IMR-90 (cell line): ENCODE measurements at regions not wholly inside any gene's neighbourhood (a gene's known extent, or its start where the extent isn't known, plus 50 kb on each side); places are given as distances from the start of the nearest gene placed in this dataset.

Source experiments
- ATAC-seq: fragments of 200-7000 bp; cut with Tn5 transposase; 2 replicates; pipeline ENCODE4 v1.9.1; 2020; ENCODE audit warnings: low read depth, mild to moderate bottlenecking, moderate library complexity
- BruUV-seq: library from RNA; stranded (reverse); fragments of 400-500 nt; replicated peaks from 2 replicates; lab custom pipeline; 2021; lab: Mats Ljungman, UMichigan
- CTCF ChIA-PET: fragments of 300-600 bp; formaldehyde crosslinking; extraction: SDS; loops from one replicate; lab custom pipeline; 2021; ENCODE audit warnings: antibody characterized with exemption; lab: Yijun Ruan, JAX
- POLR2A ChIA-PET: fragments of 300-600 bp; sonication (Branson Sonifier 250); formaldehyde crosslinking; loops from one replicate; lab custom pipeline; 2022; ENCODE audit warnings: antibody characterized with exemption; ENCODE audit not compliant: unreplicated experiment; lab: Charles Lee
- DNase-seq: peaks from one replicate; pipeline ENCODE4 v3.0.0; 2013
- H2AFZ ChIP-seq: replicated peaks from 2 replicates; pipeline ENCODE3; 2013; ENCODE audit warnings: low read length, mild to moderate bottlenecking; ENCODE audit not compliant: poor library complexity
- H2AK5ac ChIP-seq: 2 replicates; pipeline ENCODE4 v1.6.1; 2013; ENCODE audit warnings: low read depth, low read length, inconsistent platforms
- H2AK9ac ChIP-seq: replicated peaks from 2 replicates; pipeline ENCODE3; 2013; ENCODE audit warnings: mild to moderate bottlenecking, low read depth, low read length, moderate library complexity; ENCODE audit not compliant: poor library complexity
- H2BK120ac ChIP-seq: 2 replicates; pipeline ENCODE4 v1.6.1; 2013; ENCODE audit warnings: low read depth, low read length, inconsistent platforms
- H2BK15ac ChIP-seq: 3 replicates; pipeline ENCODE4 v1.6.1; 2013; ENCODE audit warnings: low read depth, low read length, inconsistent platforms
- H2BK20ac ChIP-seq: 2 replicates; pipeline ENCODE4 v1.6.1; 2013; ENCODE audit warnings: low read depth, mild to moderate bottlenecking, inconsistent platforms, low read length, moderate library complexity
- H2BK5ac ChIP-seq: 2 replicates; pipeline ENCODE4 v1.6.1; 2013; ENCODE audit warnings: mild to moderate bottlenecking, low read depth, low read length, inconsistent platforms; ENCODE audit not compliant: poor library complexity, severe bottlenecking
- H3K14ac ChIP-seq: replicated peaks from 2 replicates; pipeline ENCODE4 v1.6.1; 2013; ENCODE audit warnings: low read depth, low read length, inconsistent platforms
- H3K18ac ChIP-seq: 2 replicates; pipeline ENCODE4 v1.6.1; 2013; ENCODE audit warnings: low read depth, low read length, control low read depth
- H3K23ac ChIP-seq: 2 replicates; pipeline ENCODE4 v1.6.1; 2013; ENCODE audit warnings: low read depth, low read length, inconsistent platforms
- H3K27ac ChIP-seq: 2 replicates; pipeline ENCODE4 v1.5.1; 2013; ENCODE audit warnings: mild to moderate bottlenecking, control low read depth, low read length; ENCODE audit not compliant: insufficient read depth
- H3K27me3 ChIP-seq: 2 replicates; pipeline ENCODE4 v1.6.1; 2013; ENCODE audit warnings: low read length; ENCODE audit not compliant: control insufficient read depth, insufficient read depth
- H3K36me3 ChIP-seq: 2 replicates; pipeline ENCODE4 v1.6.1; 2013; ENCODE audit warnings: low read length, mixed read lengths; ENCODE audit not compliant: control insufficient read depth, insufficient read depth
- H3K4ac ChIP-seq: 2 replicates; pipeline ENCODE4 v1.6.1; 2013; ENCODE audit warnings: low read depth, low read length, inconsistent platforms
- H3K4me1 ChIP-seq: 2 replicates; pipeline ENCODE4 v1.6.1; 2013; ENCODE audit warnings: low read length, mixed read lengths; ENCODE audit not compliant: control insufficient read depth, insufficient read depth
- H3K4me2 ChIP-seq: 2 replicates; pipeline ENCODE4 v1.6.1; 2013; ENCODE audit warnings: low read depth, mild to moderate bottlenecking, control low read depth, low read length, moderate library complexity
- H3K4me3 ChIP-seq: 2 replicates; pipeline ENCODE4 v1.5.1; 2013; ENCODE audit warnings: low read depth, mild to moderate bottlenecking, control low read depth, low read length, moderate library complexity; ENCODE audit not compliant: insufficient read depth
- H3K56ac ChIP-seq: 2 replicates; pipeline ENCODE4 v1.6.1; 2013; ENCODE audit warnings: low read length, inconsistent platforms; ENCODE audit not compliant: insufficient read depth; ENCODE audit errors: extremely low read depth
- H3K79me1 ChIP-seq, 2 experiments: 2 replicates each; pipeline ENCODE4 v1.6.1; 2013; ENCODE audit warnings: low read length in 2 of 2, inconsistent platforms in 1 of 2, low read depth in 1 of 2
- H3K9ac ChIP-seq: 2 replicates; pipeline ENCODE4 v1.6.1; 2013; ENCODE audit warnings: low read depth, low read length, control low read depth
- H3K9me1 ChIP-seq: 2 replicates; pipeline ENCODE4 v1.6.1; 2013; ENCODE audit warnings: low read length, inconsistent platforms; ENCODE audit not compliant: insufficient read depth
- H3K9me3 ChIP-seq: 2 replicates; pipeline ENCODE4 v1.6.1; 2013; ENCODE audit warnings: low read length; ENCODE audit not compliant: control insufficient read depth, insufficient read depth
- H4K20me1 ChIP-seq: 2 replicates; pipeline ENCODE4 v1.6.1; 2013; ENCODE audit warnings: low read length, inconsistent platforms; ENCODE audit not compliant: insufficient read depth
- H4K5ac ChIP-seq: 2 replicates; pipeline ENCODE4 v1.6.1; 2013; ENCODE audit warnings: mild to moderate bottlenecking, low read depth, low read length, control low read depth
- H4K8ac ChIP-seq, 2 experiments: 2 replicates each; pipeline ENCODE4 v1.6.1; 2013; ENCODE audit warnings: low read depth in 2 of 2, low read length in 2 of 2, control low read depth in 1 of 2, inconsistent platforms in 1 of 2
- H4K91ac ChIP-seq: 2 replicates; pipeline ENCODE4 v1.6.1; 2013; ENCODE audit warnings: low read depth, low read length, inconsistent platforms; ENCODE audit not compliant: insufficient read depth
- CEBPB ChIP-seq: IDR thresholded peaks from 2 replicates; pipeline ENCODE4 v1.6.1; 2012; ENCODE audit warnings: low read depth, low read length, improper control_type of control experiment
- CHD1 ChIP-seq: IDR thresholded peaks from 2 replicates; pipeline ENCODE4 v1.6.1; 2012; ENCODE audit warnings: low read depth, low read length, improper control_type of control experiment
- WGBS, 2 experiments: methylation state at CpG; one replicate each; pipeline versions ENCODE4 v1.1.5 to v1.1.7; 2013; ENCODE audit warnings: missing lambda C conversion rate in 2 of 2; ENCODE audit not compliant: insufficient read length in 1 of 2; ENCODE audit errors: extremely low coverage in 2 of 2; 5-methylcytosine and 5-hydroxymethylcytosine counted together
- dilution Hi-C: fragments of 300-500 bp; cut with HindIII; formaldehyde crosslinking; loops from one replicate; pipeline ENCODE4 v1.14.3; 2018; ENCODE audit warnings: low sequenced_read_pairs; ENCODE audit not compliant: unreplicated experiment
- in situ Hi-C: fragments of 300-500 bp; cut with MboI; formaldehyde crosslinking; loops from 3 replicates; pipeline ENCODE4 v1.14.3; 2019; ENCODE audit warnings: low sequenced_read_pairs, inconsistent platforms, mixed read lengths
- intact Hi-C: fragments of 100-400 bp; cut with micrococcal nuclease; formaldehyde crosslinking; loops from 2 replicates; pipeline ENCODE4 v1.10.0; 2022

- H2BK15ac ChIP-seq: no peak overlapping the region
- no peaks in the 10 kb centered on the region for H3K4me1 ChIP-seq
- no peaks in the 10 kb centered on the region for H3K9me3 ChIP-seq
- ChIA-PET CTCF (no interaction called here), POLR2A (no interaction called here)
- H2BK120ac ChIP-seq: no peak overlapping the region
- no peaks in the 10 kb centered on the region for H3K79me1 ChIP-seq
- intact Hi-C loops (no loop called here), in situ Hi-C loops (no loop called here), dilution Hi-C loops (no loop called here)
- H3K4me3 ChIP-seq: no peak overlapping the region
- H2AK9ac ChIP-seq: no peak overlapping the region
- H3K56ac ChIP-seq: no peak overlapping the region
- no TSS peak for BruUV-seq
- no peak for ATAC-seq
- H3K14ac ChIP-seq: no peak overlapping the region
- no peak overlapping the region for H4K91ac ChIP-seq
- H3K4me2 ChIP-seq: no peak overlapping the region
- H4K5ac ChIP-seq: no peak overlapping the region
- no peaks in the 10 kb centered on the region for H3K27me3 ChIP-seq
- H3K27ac ChIP-seq: no peak overlapping the region
- no peaks in the 10 kb centered on the region for H4K20me1 ChIP-seq
- no peak overlapping the region for H2BK20ac ChIP-seq
- no peak overlapping the region for H3K9ac ChIP-seq
- TF ChIP-seq CEBPB: peak; percentile 52
- TF ChIP-seq CHD1: no peak
- no peak overlapping the region for H2AFZ ChIP-seq
- no peak overlapping the region for H4K8ac ChIP-seq
- no peak overlapping the region for H3K23ac ChIP-seq
- no peaks in the 10 kb centered on the region for H3K9me1 ChIP-seq
- no CpG with 5 or more reads among the region's 1 CpG for WGBS, 2 experiments
- no peak overlapping the region for H2AK5ac ChIP-seq
- H2BK5ac ChIP-seq: no peak overlapping the region
- no peak overlapping the region for H3K4ac ChIP-seq
- H3K18ac ChIP-seq: no peak overlapping the region
- H3K36me3 ChIP-seq: no peaks in the 10 kb centered on the region
- peak; percentile 28 for DNase-seq
These were observed 448.7 kb upstream of the NETO1 start for GRCh38 chr18:73316513-73316912.
